NB4 (cell line): ENCODE measurements at regions not wholly inside any gene's neighbourhood (a gene's known extent, or its start where the extent isn't known, plus 50 kb on each side); places are given as distances from the start of the nearest gene placed in this dataset.

Source experiments
- TF ChIP-seq, protein P1 (sequence below): IDR thresholded peaks from one replicate; pipeline ENCODE4 v1.5.1; 2012; ENCODE audit warnings: low read depth, low read length
- TF ChIP-seq, protein P2 (sequence below): IDR thresholded peaks from 2 replicates; pipeline ENCODE4 v1.6.1; 2011; ENCODE audit warnings: low read depth, low read length

DNA sequence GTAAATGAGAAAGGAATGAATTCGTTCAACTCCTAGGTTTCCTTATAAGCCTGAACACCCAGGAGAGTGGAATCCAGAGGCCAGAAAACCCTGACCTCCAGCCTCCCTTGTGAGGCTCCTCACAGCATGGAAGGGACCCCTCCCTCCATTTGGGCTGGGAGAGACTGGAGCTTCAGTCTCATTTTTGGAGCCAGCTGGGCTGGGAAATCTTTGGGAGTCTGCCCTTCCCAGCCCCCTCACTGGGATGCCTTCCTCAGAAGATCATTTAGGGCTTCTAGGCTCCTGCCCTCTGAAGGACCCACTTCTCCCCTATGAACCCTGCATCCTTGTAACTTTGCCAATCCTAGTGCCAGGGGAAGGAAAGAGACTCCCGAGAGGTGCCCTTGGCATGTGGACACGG lies 346.1 kb downstream of the CYP26B1 start:
- TF ChIP-seq, protein P1, sequence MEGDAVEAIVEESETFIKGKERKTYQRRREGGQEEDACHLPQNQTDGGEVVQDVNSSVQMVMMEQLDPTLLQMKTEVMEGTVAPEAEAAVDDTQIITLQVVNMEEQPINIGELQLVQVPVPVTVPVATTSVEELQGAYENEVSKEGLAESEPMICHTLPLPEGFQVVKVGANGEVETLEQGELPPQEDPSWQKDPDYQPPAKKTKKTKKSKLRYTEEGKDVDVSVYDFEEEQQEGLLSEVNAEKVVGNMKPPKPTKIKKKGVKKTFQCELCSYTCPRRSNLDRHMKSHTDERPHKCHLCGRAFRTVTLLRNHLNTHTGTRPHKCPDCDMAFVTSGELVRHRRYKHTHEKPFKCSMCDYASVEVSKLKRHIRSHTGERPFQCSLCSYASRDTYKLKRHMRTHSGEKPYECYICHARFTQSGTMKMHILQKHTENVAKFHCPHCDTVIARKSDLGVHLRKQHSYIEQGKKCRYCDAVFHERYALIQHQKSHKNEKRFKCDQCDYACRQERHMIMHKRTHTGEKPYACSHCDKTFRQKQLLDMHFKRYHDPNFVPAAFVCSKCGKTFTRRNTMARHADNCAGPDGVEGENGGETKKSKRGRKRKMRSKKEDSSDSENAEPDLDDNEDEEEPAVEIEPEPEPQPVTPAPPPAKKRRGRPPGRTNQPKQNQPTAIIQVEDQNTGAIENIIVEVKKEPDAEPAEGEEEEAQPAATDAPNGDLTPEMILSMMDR = no peak
- TF ChIP-seq, protein P2, sequence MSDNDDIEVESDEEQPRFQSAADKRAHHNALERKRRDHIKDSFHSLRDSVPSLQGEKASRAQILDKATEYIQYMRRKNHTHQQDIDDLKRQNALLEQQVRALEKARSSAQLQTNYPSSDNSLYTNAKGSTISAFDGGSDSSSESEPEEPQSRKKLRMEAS = no peak
